Limb (tissue), 2 donors: ENCODE measurements at regions not wholly inside any gene's neighbourhood (a gene's known extent, or its start where the extent isn't known, plus 50 kb on each side); places are given as distances from the start of the nearest gene placed in this dataset.
"Not testable (repeated sequence)": the region's sequence is repeated elsewhere in the genome, so short reads cannot be mapped to it uniquely, and the experiment has no call there.

Experiments
- DNase-seq, 2 donors: peaks; one replicate each; pipeline ENCODE4 v3.0.0-alpha.2; 2016; ENCODE audit errors: extremely low spot score in 2 of 2

DNA sequence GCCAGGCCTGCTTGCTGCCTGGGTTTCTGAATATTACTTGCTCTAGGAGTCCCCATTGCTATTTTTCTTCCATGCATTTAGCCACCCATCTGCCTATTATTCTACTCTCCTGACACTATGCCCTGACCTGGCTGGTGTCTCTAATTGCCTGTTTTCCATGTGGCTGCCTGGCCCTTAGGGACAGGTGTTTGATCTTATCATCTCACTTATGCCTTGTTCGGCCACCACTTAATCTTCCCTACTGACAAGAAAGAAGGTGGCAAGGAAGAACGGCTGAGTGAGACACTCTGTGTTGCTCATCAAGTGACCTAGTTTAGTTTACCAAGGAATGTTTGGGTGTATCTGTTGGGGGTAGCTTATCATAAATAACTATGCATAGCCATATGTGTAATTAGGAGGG lies 50.4 kb upstream of the RAPH1 start:
- no peak for DNase-seq

DNA sequence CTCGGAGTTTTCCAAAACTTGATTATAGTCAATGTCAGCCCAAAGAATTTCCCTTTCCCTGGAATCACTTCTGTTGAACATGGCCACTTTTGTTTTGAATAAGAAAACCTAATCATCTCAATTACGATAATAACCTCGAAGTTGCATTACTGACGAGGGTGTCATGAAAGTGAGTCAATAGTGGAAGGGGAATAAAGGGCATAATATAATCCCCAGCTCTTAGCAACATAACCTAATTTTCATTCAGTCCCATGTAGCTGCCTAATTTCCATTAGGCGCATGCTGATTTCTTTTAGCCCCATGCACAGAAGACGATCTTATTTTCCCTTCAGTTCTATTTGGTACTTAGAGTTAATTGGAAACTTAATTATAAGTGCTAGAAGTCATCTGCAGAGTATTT lies 51.1 kb upstream of the RAPH1 start:
- no peak for DNase-seq

DNA sequence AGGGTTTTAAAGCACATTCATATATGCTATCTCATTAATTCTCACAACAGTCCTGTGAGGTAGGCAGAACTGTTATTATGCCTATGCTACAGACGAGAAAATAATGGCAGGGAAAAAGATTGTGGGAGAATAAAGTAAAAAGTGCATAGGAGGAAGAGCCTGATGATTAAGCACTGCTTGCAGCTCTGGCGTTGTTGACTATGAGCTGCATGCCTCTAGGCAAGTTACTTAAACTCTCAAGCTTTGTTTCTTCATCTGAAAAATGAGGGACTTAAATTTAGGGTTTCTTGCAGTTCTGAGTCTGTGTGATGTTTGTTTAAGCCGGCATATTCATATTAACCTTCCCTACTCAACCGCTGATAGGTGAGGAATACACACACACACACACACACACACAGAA lies 51.6 kb upstream of the RAPH1 start:
- no peak for DNase-seq

DNA sequence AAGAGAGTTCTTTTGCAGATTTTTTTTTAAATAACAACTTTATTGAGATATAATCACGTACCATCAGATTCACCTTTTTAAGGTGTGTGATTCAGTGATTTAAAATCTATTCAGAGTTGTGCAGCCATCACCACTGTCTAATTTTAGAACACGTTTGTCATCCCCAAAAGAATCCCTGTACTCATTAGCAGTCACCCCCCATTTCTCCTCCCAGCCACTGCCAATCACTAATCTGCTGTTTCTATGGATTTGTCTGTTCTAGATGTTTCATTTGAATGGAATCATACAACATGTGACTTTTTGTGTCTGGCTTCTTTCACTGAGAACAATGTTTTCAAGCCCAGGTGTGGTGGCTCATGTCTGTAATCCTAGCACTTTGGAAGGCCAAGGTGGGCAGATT lies 55.4 kb upstream of the RAPH1 start:
- no peak for DNase-seq

DNA sequence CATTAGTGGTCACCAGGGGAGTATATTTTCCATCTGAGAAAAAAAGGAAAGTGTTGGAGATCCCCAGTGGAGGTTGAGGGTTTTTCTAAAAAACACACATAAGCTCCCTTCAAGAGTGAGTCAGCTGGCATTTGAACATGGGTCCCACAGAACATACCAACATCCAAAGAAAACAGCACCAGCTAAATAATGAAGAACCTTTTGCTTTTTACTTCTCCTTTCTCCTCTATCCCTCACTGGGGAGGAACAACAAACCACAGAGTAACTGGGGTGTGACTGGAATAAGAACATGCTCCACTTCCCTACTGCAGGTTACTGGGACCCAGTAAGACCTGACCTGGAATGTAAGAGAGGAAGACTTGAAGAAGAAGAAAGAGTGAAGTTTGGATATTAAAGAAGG lies 56.5 kb upstream of the RAPH1 start:
- DNase-seq, result no peak

DNA sequence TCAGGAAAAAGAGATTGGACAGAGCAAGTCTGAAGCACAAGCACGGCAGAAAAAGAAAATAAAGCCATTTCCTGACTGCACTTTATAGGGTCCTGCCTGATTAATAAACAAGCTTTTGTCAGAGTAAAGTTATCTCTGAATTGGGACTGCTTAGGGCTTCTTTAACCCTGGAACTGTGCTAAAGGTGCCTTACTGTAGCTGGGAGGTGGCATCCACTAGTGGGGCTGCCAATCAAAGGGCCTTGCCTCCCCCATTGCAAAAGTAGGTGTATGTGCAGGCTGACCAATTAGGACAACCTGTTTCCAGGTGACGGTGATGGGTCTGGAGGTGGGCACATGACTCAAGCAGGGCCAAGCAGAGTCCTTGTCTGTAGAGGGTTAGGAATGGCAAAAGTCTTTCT lies 57.4 kb upstream of the RAPH1 start:
- DNase-seq, result no peak

DNA sequence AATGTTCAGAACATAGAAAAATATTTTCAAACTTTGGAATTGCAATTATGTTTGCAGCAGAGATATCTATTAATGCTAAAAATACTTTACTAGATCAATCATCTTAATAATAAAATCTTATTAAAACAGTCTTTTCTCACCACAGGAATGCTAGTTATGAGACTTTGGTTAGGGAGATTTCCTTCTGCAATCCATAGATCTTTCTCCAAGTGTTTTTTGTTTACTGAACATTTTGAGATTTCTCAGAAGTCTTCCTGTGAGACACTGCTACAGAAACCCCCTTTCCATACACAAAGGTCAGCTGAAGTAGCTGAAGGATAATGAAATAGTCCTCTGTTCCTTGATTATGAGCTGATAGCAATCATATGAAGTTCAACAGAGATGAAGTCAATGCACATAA lies 59.4 kb upstream of the RAPH1 start:
- DNase-seq, result no peak

DNA sequence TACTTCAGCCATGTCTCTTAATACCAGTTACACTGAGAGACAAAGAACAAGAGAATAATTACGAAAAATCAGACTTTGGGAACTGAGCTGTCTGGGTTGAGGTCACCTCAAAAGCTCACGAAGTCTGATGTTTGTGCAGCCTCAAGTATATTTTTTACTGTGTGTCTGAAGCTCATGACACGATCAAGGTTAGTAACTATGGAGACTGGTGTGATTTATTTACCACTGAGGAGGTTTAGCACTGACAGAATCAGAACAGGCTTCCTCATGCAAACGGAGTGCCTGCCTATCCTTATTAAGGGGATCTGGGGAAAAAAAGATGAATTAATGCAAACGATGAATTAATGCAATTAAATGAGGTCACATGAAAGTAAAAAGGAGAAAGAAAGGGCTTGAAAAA lies 61.1 kb upstream of the RAPH1 start:
- DNase-seq, result no peak

DNA sequence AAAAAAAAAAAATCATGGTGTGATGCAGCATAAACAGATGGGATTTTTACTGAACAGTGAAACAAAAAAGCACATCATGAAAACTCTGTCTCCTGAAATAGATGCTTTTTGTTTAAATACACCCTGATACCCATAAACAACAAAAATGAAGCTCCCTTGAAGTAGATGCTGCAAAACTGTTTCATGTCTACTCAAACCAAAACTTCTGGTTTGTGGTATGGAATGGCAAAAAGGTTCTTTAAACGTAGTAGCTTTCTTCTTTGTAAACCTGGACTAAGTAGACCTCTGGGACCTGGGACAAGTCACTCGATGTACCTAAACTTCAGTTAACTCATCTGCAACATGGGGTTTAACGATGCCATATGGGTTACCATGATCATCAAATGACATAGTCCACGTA lies 64.4 kb upstream of the RAPH1 start:
- no peak for DNase-seq

DNA sequence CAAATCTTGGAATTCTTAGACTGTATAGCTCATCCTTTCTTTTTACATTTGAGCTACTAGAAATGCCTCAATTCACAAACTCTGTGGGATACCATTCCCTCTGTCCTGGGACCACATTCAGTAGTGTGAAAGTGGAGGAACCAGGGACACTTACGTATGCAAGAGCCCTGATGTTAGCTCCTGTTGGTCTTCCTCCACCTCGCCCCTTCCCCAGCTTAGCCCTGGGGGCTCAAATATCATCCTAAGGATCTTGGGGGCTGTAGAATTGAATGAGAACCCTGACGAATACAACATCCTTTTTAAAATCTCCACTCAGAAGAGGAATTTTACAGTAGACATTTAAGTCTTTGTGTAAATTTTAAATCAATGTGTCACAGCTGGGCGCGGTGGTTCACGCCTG lies 65.2 kb upstream of the RAPH1 start:
- no peak for DNase-seq

DNA sequence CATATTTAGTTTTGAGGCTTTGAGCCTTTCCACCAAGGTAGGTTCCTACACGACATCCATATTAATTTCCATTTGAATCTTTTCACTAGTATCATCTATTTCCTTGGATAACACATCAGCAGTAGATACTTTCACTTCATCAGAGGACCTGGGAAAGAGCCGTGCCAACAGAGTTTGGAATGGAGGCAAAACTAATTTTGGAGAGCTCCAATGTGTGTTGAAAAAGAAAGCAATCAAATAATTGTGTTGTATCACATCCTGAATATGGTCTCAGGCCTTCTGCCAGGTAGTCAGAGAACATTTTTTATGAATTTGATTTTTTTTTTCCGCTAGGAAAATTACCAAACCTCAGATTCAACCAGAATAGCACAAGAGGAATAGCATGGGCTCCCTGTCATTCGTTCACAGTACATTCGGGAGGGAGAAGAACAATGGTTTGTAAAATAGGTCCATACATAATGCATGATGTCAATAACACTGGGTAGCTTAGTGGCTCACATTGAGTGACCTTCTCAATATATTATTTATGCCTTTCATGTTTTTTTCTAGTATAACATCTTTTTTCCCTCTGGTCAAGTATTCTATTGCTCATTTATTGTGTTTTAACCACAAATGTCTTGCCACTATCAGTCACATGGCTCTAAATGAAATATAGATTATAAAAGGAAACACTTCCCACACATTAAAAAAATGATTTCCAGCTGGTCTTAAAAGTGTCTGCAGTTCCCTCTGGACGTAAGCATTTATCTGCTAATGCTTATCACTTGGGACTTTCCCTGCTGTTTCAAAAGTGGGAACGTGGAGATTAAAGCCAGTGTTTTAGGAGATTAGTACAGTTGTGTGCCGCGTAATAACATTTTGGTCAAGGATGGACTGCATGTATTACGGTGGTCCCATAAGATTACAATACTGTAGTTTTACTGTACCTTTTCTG lies 68.6 kb upstream of the RAPH1 start:
- no peak for DNase-seq

DNA sequence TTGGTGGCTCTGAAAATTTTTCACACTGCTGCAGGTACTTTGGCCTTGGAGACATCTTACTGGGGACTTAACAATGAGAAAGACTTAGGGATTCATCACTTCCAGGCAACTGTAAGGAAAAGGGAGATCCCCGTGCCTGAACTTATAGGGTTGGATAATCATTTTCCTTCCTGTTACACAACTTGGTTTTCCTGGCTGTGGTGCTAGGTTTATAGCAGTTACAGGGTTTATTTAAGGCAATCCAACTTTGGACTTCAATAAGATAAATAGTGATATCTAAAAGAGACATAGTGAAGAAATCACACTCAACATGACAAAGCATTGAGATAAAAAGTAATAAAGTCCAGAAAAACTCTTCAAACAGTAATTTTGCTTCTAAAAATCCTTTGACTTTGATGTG lies 70.2 kb upstream of the RAPH1 start:
- DNase-seq, result no peak

DNA sequence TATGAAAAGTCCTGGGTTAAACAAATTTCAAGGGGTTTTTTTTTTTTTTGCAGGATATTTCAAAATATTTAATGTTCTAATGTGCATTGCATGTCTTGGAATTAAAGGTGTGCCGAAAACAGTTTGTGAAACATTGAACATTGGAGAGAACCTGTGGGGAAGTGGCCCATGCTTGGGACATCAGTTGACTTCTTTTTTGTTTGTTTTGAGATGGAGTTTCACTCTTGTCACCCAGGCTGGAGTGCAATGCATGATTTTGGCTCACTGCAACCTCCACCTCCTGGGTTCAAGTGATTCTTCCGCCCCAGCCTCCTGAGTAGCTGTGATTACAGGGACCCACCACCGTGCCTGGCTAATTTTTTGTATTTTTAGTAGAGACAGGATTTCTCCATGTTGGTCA lies 71.0 kb upstream of the RAPH1 start:
- DNase-seq, result no peak

DNA sequence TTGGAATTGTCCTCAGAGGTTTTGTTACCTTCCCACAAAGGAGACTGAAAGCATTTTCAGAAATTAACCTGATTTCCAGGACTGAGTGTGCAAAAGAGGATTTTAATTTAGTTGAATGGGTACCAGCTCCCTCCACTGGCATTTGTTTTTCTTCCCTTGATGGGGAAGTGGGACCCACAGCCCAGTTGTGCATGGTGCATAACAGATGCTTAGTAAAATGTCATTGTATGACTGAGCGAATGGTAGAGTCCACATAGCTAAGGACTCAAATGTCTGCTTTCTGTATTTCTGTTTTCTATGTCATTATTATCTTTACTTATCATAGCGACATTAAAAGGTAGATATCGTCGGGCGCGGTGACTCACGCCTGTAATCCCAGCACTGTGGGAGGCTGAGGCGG lies 75.5 kb upstream of the RAPH1 start:
- DNase-seq, result no peak

DNA sequence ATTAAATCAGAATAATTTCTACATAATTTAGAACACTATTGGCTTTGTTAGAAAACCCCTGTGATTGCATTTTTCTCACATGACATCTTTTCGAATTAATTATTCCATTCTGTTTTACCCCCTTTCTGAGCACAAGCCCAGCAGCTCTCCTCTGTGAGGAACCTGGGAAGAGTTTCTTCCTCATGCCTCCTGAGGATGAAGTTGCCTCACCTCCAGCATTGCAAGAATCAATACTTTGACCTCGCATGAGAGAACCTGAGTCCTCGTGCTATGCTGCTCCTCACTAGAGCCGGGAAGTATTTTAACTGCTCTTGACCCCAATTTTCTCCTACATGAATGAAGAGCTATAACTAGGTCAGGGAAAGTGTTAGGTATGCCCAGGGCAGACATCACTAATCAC lies 77.1 kb upstream of the RAPH1 start:
- DNase-seq, result no peak

DNA sequence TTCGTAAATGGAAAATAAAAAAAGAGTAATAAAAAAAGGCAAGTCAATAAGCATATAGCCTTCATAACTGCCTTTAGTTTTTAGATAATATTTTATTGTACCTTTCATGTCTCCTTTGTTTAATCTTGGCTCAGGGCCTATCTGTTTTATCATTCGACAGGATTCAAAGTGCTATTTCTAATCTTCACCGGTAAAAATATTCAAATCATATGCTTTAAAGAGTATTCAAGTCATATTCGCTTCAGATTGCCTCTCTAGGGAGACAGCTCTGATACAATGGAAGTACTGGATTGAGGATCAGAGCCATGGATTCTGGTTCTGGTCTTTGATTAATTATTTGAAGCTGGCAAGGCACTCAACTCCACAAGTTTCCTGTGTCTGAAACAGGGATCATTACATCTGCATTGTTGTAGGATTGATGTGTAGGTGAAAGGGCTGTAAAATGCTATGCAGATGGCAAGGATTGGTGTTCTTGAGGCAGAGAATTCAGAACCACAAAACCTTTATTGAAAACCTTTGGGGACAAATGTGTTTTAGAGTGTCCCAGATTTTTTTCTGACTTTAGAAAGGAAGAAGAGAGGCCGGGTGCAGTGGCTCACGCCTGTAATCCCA lies 84.3 kb upstream of the RAPH1 start:
- no peak for DNase-seq

DNA sequence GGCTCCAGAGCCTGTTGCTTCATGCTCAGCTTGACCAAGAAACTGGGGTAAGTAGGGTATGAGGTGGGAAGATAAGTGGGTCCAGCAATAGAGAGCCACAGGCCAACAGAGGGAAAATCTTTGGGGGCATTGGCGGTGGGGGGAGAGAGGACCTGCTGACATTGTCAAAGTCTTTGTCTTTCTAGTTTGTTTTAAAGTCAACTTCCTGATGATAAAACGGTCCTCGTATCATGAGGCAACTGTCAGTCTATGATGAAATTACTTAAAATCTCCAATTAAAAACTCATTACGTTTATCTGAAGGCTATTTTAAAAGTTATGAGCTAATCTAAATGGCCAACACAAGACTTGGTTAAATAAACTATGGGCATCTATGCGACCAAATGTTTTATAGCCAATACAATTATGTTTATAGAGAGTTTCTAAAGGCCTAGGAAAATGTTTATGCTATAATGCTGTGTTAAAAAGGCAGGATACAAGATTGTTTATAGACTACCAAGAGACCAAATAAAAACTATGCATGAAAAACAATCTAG lies 84.4 kb upstream of the CD28 start:
- DNase-seq, result no peak

DNA sequence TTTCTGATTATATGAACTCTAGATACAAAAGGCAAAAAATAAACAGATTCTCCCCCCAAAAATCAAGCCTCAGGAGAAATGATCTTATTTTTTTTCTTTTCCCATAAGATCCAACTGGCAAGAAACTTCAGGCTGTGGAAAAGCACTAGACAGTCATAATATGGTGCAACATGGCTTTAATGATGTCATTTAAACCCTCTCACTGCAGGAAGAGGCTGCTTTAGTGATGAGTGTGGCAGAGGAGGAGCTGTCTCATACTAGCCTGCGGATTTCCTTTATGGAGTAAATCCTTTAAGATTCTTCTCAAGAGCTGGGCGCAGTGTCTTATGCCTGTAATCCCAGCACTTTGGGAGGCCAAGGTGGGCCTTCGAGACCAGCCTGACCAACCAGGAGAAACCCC lies 83.3 kb upstream of the CD28 start:
- DNase-seq, result no peak

DNA sequence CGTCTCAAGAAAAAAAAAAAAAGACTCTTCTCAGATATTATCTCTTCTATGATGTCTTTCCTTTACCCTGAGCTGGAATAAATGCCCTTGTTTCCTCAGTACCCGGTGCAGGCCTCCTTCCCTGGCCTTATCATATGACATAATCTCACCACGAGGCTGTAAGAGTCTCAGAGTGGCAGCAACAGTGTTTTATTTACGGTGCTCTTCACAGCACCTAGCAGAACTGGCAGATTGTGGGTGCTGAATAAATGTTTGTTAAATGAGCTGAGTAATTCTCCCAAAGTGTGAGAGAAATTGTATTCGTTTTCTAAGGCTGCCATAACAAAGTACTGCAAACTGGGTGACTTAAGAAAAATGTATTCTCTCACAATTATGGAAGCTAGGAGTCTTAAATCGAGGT lies 82.8 kb upstream of the CD28 start:
- DNase-seq, result no peak

DNA sequence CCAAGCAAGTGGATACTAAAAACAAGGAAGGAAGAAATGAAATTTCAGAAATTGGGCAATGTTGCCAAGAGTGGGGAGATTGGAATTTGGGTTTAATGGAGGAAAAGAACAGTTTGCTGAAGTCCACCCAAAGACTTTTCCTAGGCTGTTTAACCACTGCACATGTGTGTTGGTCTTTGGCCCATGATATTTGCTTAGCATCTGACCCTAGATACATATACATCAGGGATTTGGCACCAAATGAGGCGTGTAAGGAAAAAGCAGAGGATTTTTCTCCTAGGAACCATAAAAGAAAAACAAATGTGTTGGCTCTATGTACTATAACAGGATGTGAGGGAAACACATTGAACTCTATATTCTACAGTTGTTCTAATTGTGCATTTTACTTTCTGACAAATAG lies 80.7 kb upstream of the CD28 start:
- peak in 1 of 2 donors; percentile 68 for DNase-seq

DNA sequence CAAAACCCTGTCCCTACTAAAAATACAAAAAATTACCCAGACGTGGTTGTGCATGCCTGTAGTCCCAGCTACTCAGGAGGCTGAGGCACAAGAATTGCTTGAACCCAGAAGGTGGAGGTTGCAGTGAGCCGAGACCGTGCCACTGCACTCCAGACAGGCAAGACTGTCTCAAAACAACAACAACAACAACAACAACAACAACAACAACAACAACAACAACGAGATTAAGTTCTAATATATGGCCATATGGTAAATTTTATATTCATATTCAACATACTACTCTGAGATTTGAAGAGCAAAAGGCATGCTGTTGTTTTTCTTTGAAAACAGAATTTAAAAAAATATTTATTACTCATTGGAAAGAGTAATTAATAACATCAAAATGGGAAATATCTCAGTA lies 80.2 kb upstream of the CD28 start:
- DNase-seq, result not testable (repeated sequence)

DNA sequence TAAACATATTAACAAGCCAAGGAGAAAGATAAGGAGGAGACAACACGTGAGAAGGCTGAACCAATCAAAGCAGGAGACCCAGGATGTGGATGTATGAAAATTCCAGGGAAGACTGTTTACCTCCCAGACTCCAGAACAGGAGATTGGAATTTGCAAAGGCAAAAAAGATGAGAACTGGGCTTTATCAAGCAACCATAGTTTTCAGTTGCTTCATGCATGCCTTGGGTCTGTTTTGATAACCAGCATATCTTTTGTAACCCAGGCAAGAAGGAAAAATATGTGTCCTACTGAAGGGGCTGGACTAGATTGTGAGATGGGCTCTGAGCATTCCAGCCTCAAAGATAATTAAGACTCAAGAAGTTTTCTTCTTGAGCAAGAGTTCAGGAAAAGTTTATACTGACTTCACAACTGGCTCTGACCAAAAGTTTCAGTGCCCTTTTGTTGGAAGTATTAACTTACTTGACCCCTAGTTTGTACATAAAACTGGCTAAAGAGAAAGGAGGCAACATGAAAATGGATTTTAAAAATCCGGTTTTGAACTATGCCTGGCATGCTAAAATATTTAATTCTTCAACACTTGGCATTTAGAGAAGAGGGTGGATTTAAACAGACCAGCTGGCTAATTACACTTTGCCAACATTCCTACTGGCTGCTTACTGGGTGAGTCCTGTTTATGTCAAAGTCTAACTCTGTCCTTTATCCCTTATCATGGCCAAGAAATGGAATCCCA lies 79.3 kb upstream of the CD28 start:
- DNase-seq, result no peak
